Chondrocyte (in vitro differentiated cells): ENCODE measurements at regions not wholly inside any gene's neighbourhood (a gene's known extent, or its start where the extent isn't known, plus 50 kb on each side); places are given as distances from the start of the nearest gene placed in this dataset.

Experiments used
- DNase-seq: peaks from one replicate; pipeline ENCODE4 v3.0.0; 2021; ENCODE audit warnings: mixed read lengths, low spot score
- H3K27ac Mint-ChIP-seq: one replicate; pipeline ENCODE4 v1.8.0; 2021; ENCODE audit warnings: mild to moderate bottlenecking, moderate library complexity, mixed read lengths; ENCODE audit not compliant: unreplicated experiment
- H3K27me3 Mint-ChIP-seq: 2 replicates; pipeline ENCODE4 v1.8.0; 2021; ENCODE audit warnings: low read depth, mixed read lengths
- H3K36me3 Mint-ChIP-seq: 2 replicates; pipeline ENCODE4 v1.8.0; 2021; ENCODE audit warnings: low read depth, mixed read lengths
- H3K4me1 Mint-ChIP-seq: 2 replicates; pipeline ENCODE4 v1.8.0; 2021; ENCODE audit warnings: low read depth, mild to moderate bottlenecking, mixed read lengths
- H3K4me3 Mint-ChIP-seq: one replicate; pipeline ENCODE4 v1.8.0; 2021; ENCODE audit warnings: mild to moderate bottlenecking, moderate library complexity, mixed read lengths; ENCODE audit not compliant: unreplicated experiment
- H3K9me3 Mint-ChIP-seq: 2 replicates; pipeline ENCODE4 v1.8.0; 2021; ENCODE audit warnings: low read depth, mixed read lengths
- CTCF ChIP-seq: fragments of 200-600 bp; sonication (generic); IDR thresholded peaks from 2 replicates; pipeline ENCODE4 v1.5.0; 2021; ENCODE audit warnings: antibody characterized with exemption, mild to moderate bottlenecking, moderate library complexity

- H3K9me3 Mint-ChIP-seq, result no peaks in the 10 kb centered on the region
- no peak for DNase-seq
- no peak for TF ChIP-seq CTCF
- peaks cover 7% of the 10 kb centered on the region for H3K36me3 Mint-ChIP-seq
- no peak overlapping the region for H3K27ac Mint-ChIP-seq
- H3K4me1 Mint-ChIP-seq, result peaks cover 6% of the 10 kb centered on the region
- no peak overlapping the region for H3K4me3 Mint-ChIP-seq
- H3K27me3 Mint-ChIP-seq, result no peaks in the 10 kb centered on the region
Measured at GRCh38 chr6:25086500-25087091, 150.8 kb upstream of the RIPOR2 start.

DNA sequence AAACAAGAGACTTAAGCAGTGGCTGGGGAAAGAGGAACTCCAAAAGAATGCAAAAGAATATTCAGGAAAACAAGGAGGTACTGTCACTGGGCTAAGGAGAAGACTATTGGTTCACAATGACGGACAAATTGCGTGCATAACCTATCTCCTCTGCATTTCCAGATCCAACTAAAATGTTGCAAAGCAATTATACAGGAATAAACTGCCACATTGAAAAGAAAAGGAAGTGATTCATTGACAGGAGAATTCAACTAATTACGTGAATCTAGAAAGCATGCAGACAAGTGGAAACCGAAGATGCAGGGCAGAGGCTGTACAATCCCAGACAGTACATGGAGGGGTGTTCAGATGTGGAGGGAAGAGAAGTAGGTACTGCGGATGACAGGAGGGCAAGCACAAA lies 152.8 kb upstream of the RIPOR2 start:
- Mint-ChIP-seq H3K4me3 (no peak overlapping the region), H3K9me3 (no peaks in the 10 kb centered on the region), H3K36me3 (peaks cover 8% of the 10 kb centered on the region), H3K4me1 (peaks cover 6% of the 10 kb centered on the region), H3K27ac (no peak overlapping the region), H3K27me3 (no peaks in the 10 kb centered on the region)
- DNase-seq, result no peak
- TF ChIP-seq CTCF, result no peak

DNA sequence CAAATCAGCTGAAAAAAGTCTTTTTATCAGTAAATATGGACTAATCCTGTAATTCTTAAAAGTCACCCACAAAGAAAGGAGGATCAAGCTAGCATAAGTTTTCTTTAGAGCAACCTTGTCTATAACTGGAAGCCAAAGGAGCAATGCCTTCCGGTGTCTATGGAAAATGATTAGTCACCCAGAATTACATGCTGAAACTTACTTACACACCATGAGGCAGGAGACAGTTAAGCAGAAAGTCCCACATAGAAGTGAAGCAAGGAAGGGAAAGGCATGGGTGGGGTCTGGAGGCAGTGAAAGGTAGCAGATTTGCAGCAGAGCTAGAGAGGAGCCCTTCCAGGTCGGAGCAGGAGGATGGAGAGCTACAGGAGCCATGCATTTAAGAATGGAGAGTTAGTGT lies 153.7 kb upstream of the RIPOR2 start:
- Mint-ChIP-seq H3K9me3 (no peaks in the 10 kb centered on the region), H3K36me3 (peaks cover 4% of the 10 kb centered on the region), H3K27me3 (no peaks in the 10 kb centered on the region), H3K4me3 (no peak overlapping the region), H3K4me1 (peaks cover 6% of the 10 kb centered on the region), H3K27ac (peak overlapping the region; percentile 68)
- no peak for TF ChIP-seq CTCF
- DNase-seq, result no peak

- Mint-ChIP-seq H3K4me1 (no peaks in the 10 kb centered on the region), H3K4me3 (no peak overlapping the region), H3K27ac (no peak overlapping the region), H3K9me3 (no peaks in the 10 kb centered on the region), H3K27me3 (no peaks in the 10 kb centered on the region), H3K36me3 (peaks cover 11% of the 10 kb centered on the region)
- DNase-seq, result no peak
- no peak for TF ChIP-seq CTCF
Measured at GRCh38 chr6:25094726-25095125, 159.0 kb upstream of the RIPOR2 start.

- DNase-seq, result no peak
- Mint-ChIP-seq H3K27ac (no peak overlapping the region), H3K9me3 (no peaks in the 10 kb centered on the region), H3K36me3 (peaks cover 11% of the 10 kb centered on the region), H3K4me3 (no peak overlapping the region), H3K27me3 (no peaks in the 10 kb centered on the region), H3K4me1 (peaks cover under 1% of the 10 kb centered on the region)
- TF ChIP-seq CTCF, result no peak
Measured at GRCh38 chr6:25100288-25100687, 164.5 kb upstream of the RIPOR2 start.
